NCI-H146 (cell line): ENCODE measurements at regions not wholly inside any gene's neighbourhood (a gene's known extent, or its start where the extent isn't known, plus 50 kb on each side); places are given as distances from the start of the nearest gene placed in this dataset.
"Not testable (repeated sequence)": the region's sequence is repeated elsewhere in the genome, so short reads cannot be mapped to it uniquely, and the experiment has no call there.

Experiments used
- DNase-seq: peaks from one replicate; lab custom pipeline; 2025; lab: John Stamatoyannopoulos, UW

- DNase-seq, result peak; percentile 68
Measured at GRCh38 chr14:30443368-30444007, 115.5 kb upstream of the G2E3 start.

- DNase-seq, result no peak
Measured at GRCh38 chr14:30444451-30444850, 114.5 kb upstream of the G2E3 start.

- DNase-seq, result peak; percentile 79
Measured at GRCh38 chr14:30445011-30445793, 113.8 kb upstream of the G2E3 start.

- DNase-seq, result peak; percentile 86
Measured at GRCh38 chr14:30445852-30446251, 113.1 kb upstream of the G2E3 start.

GRCh38 chr14:30450631-30451545 lies 108.1 kb upstream of the G2E3 start:
- peak; percentile 65 for DNase-seq

GRCh38 chr14:30456296-30456695 lies 102.7 kb upstream of the G2E3 start:
- no peak for DNase-seq

- peak; percentile 82 for DNase-seq
Measured at GRCh38 chr14:30462358-30462757, 96.6 kb upstream of the G2E3 start.

- DNase-seq, result no peak
Measured at GRCh38 chr14:30464481-30464880, 94.5 kb upstream of the G2E3 start.

- DNase-seq, result no peak
Measured at GRCh38 chr14:30468354-30468753, 90.6 kb upstream of the G2E3 start.

GRCh38 chr14:30471980-30472379 lies 87.0 kb upstream of the G2E3 start:
- DNase-seq, result no peak

- DNase-seq, result not testable (repeated sequence)
Measured at GRCh38 chr14:30473846-30474696, 84.9 kb upstream of the G2E3 start.

- no peak for DNase-seq
Measured at GRCh38 chr14:30482276-30482675, 76.7 kb upstream of the G2E3 start.

GRCh38 chr14:30484201-30484600 lies 74.8 kb upstream of the G2E3 start:
- no peak for DNase-seq

- no peak for DNase-seq
Measured at GRCh38 chr14:30484976-30485375, 74.0 kb upstream of the G2E3 start.

- DNase-seq, result no peak
Measured at GRCh38 chr14:30496852-30497251, 62.1 kb upstream of the G2E3 start.

GRCh38 chr14:30499358-30499757 lies 59.6 kb upstream of the G2E3 start:
- no peak for DNase-seq

- peak; percentile 94 for DNase-seq
Measured at GRCh38 chr14:30500222-30500621, 58.7 kb upstream of the G2E3 start.

GRCh38 chr14:30507209-30507608 lies 51.7 kb upstream of the G2E3 start:
- DNase-seq, result no peak
